CD4-positive, CD25-positive, alpha-beta regulatory T cell (primary cell): ENCODE measurements at regions not wholly inside any gene's neighbourhood (a gene's known extent, or its start where the extent isn't known, plus 50 kb on each side); places are given as distances from the start of the nearest gene placed in this dataset.

Source experiments
- ATAC-seq, 2 donors: fragments of 150-1000 bp; cut with Tn5 transposase; one replicate each; pipeline ENCODE4 v1.10.0; 2021; ENCODE audit warnings: low read depth in 2 of 2, moderate number of reproducible peaks in 2 of 2, moderate library complexity in 1 of 2
- DNase-seq, 3 donors: peaks; one replicate each; pipeline versions ENCODE4 v3.0.0 to v3.0.0-alpha.2; 2012 to 2022; ENCODE audit warnings: mixed read lengths in 1 of 3
- H3K27ac ChIP-seq: one replicate; pipeline ENCODE4 v1.7.0; 2013; ENCODE audit warnings: mild to moderate bottlenecking, low read length; ENCODE audit not compliant: insufficient read depth, poor library complexity, severe bottlenecking
- H3K27me3 ChIP-seq: one replicate; pipeline ENCODE4 v1.7.0; 2013; ENCODE audit warnings: low read length; ENCODE audit not compliant: control insufficient read depth, insufficient read depth
- H3K36me3 ChIP-seq: one replicate; pipeline ENCODE4 v1.7.0; 2013; ENCODE audit warnings: mild to moderate bottlenecking, low read length, moderate library complexity; ENCODE audit not compliant: control insufficient read depth, insufficient read depth
- H3K4me1 ChIP-seq: 2 replicates; pipeline ENCODE4 v1.7.0; 2013; ENCODE audit warnings: mild to moderate bottlenecking, low read length; ENCODE audit not compliant: insufficient read depth, control insufficient read depth, poor library complexity, severe bottlenecking
- H3K4me3 ChIP-seq: one replicate; pipeline ENCODE4 v1.7.0; 2013; ENCODE audit warnings: low read depth, mild to moderate bottlenecking, low read length, moderate library complexity
- H3K9me3 ChIP-seq, 2 experiments: 1 replicate in 1 of 2; 2 replicates in 1 of 2; pipeline ENCODE4 v1.7.0; 2013; ENCODE audit warnings: low read length in 2 of 2, mild to moderate bottlenecking in 1 of 2, moderate library complexity in 1 of 2; ENCODE audit not compliant: control insufficient read depth in 2 of 2
- H3K27ac Mint-ChIP-seq, 3 donors: one replicate each; pipeline ENCODE4 v1.8.0; 2020 to 2022; ENCODE audit warnings: mild to moderate bottlenecking in 3 of 3, mixed read lengths in 3 of 3, moderate library complexity in 2 of 3
- H3K27me3 Mint-ChIP-seq: one replicate; pipeline ENCODE4 v1.8.0; 2022; ENCODE audit warnings: mild to moderate bottlenecking, mixed read lengths
- H3K36me3 Mint-ChIP-seq: one replicate; pipeline ENCODE4 v1.8.0; 2020; ENCODE audit warnings: mixed read lengths
- H3K4me1 Mint-ChIP-seq, 4 donors: one replicate each; pipeline ENCODE4 v1.8.0; 2020 to 2022; ENCODE audit warnings: mixed read lengths in 4 of 4, mild to moderate bottlenecking in 1 of 4
- H3K4me3 Mint-ChIP-seq, 4 donors: one replicate each; pipeline ENCODE4 v1.8.0; 2020 to 2022; ENCODE audit warnings: mild to moderate bottlenecking in 4 of 4, mixed read lengths in 4 of 4, moderate library complexity in 3 of 4
- H3K9me3 Mint-ChIP-seq, 7 donors: one replicate each; pipeline ENCODE4 v1.8.0; 2020 to 2022; ENCODE audit warnings: mixed read lengths in 7 of 7, mild to moderate bottlenecking in 3 of 7, moderate library complexity in 2 of 7

DNA sequence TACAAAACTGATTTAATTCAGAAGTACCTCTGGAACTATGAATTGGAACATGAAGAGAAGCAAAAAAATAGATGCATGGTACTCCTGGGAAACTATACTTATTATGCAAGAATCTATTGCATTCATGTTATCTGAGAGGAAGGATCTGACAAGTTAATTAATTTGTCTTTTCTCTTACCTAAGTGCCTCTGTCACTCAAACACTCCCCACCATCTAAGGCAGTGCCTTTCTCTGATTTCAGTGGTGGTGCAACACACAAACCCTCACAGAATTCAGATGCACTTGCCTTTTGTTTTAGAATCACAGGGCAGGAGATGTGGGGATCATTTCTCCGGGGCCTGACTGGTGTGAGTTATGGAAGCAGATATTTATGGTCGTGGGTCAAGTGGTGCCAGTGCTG, 52.5 kb upstream of the C9orf72 start:
- DNase-seq: no peak
- no peaks in the 10 kb centered on the region for H3K36me3 Mint-ChIP-seq
- H3K27ac Mint-ChIP-seq: no peak overlapping the region
- no peaks in the 10 kb centered on the region for H3K4me1 ChIP-seq
- no peaks in the 10 kb centered on the region for H3K4me1 Mint-ChIP-seq
- no peak for ATAC-seq
- no peaks in the 10 kb centered on the region for H3K27me3 ChIP-seq
- H3K9me3 ChIP-seq: no peaks in the 10 kb centered on the region
- no peaks in the 10 kb centered on the region for H3K36me3 ChIP-seq
- H3K27ac ChIP-seq: no peak overlapping the region
- no peak overlapping the region for H3K4me3 Mint-ChIP-seq
- H3K9me3 Mint-ChIP-seq: no peaks in the 10 kb centered on the region
- peaks cover 4% of the 10 kb centered on the region for H3K27me3 Mint-ChIP-seq
- H3K4me3 ChIP-seq: no peak overlapping the region

GRCh38 chr9:27626244-27627187, 53.2 kb upstream of the C9orf72 start:
- H3K4me3 Mint-ChIP-seq: no peak overlapping the region

GRCh38 chr9:27627188-27627564, 53.9 kb upstream of the C9orf72 start:
- Histone ChIP-seq H3K27ac (no peak overlapping the region), H3K4me1 (no peaks in the 10 kb centered on the region), H3K4me3 (no peak overlapping the region), H3K36me3 (no peaks in the 10 kb centered on the region), H3K9me3 (no peaks in the 10 kb centered on the region), H3K27me3 (no peaks in the 10 kb centered on the region)
- Mint-ChIP-seq H3K4me3 (no peak overlapping the region), H3K9me3 (no peaks in the 10 kb centered on the region), H3K4me1 (no peaks in the 10 kb centered on the region), H3K36me3 (no peaks in the 10 kb centered on the region), H3K27ac (no peak overlapping the region), H3K27me3 (peaks cover 4% of the 10 kb centered on the region)
- DNase-seq (no peak), ATAC-seq (no peak)

More at GRCh38 chr9:27626244-27627187, 53.2 kb upstream of the C9orf72 start:
- H3K27ac ChIP-seq: no peak overlapping the region
- ATAC-seq (no peak), DNase-seq (no peak)
- no peaks in the 10 kb centered on the region for H3K36me3 Mint-ChIP-seq
- H3K9me3 Mint-ChIP-seq: no peaks in the 10 kb centered on the region
- no peaks in the 10 kb centered on the region for H3K4me1 Mint-ChIP-seq
- no peaks in the 10 kb centered on the region for H3K36me3 ChIP-seq
- peaks cover 4% of the 10 kb centered on the region for H3K27me3 Mint-ChIP-seq
- no peaks in the 10 kb centered on the region for H3K4me1 ChIP-seq
- no peaks in the 10 kb centered on the region for H3K9me3 ChIP-seq
- H3K4me3 ChIP-seq: no peak overlapping the region
- H3K27me3 ChIP-seq: no peaks in the 10 kb centered on the region
- no peak overlapping the region for H3K27ac Mint-ChIP-seq

GRCh38 chr9:27628311-27628710, 55.0 kb upstream of the C9orf72 start:
- no peaks in the 10 kb centered on the region for H3K27me3 ChIP-seq
- no peaks in the 10 kb centered on the region for H3K36me3 ChIP-seq
- Mint-ChIP-seq H3K4me1 (no peaks in the 10 kb centered on the region), H3K36me3 (no peaks in the 10 kb centered on the region), H3K9me3 (no peaks in the 10 kb centered on the region), H3K4me3 (no peak overlapping the region), H3K27ac (no peak overlapping the region), H3K27me3 (peaks cover 4% of the 10 kb centered on the region)
- H3K27ac ChIP-seq: no peak overlapping the region
- H3K4me3 ChIP-seq: no peak overlapping the region
- DNase-seq (no peak), ATAC-seq (no peak)
- H3K9me3 ChIP-seq: no peaks in the 10 kb centered on the region
- H3K4me1 ChIP-seq: no peaks in the 10 kb centered on the region

DNA sequence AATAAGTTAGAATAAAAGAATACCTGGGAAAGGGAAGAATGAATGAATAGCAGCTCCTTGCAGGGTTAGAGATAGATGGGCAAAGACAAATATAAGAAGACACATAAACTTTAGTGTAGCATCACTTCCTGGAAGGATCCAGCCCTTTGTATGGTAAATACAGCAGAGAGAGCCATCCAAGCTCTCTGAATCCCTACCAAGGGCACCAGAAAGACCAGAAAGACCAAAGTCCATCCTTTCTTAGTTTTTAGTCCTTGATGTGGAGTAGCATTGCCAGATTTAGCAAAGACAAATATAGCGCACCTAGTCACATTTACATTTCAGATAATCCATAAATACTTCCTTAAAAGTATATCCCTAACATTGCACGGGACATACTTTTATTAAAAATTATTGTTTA, 56.1 kb upstream of the C9orf72 start:
- Mint-ChIP-seq H3K27ac (no peak overlapping the region), H3K9me3 (peaks cover 0 to 2% (median 0%) of the 10 kb centered on the region in 7 donors), H3K27me3 (peaks cover 4% of the 10 kb centered on the region), H3K4me1 (no peaks in the 10 kb centered on the region), H3K36me3 (no peaks in the 10 kb centered on the region), H3K4me3 (no peak overlapping the region)
- no peaks in the 10 kb centered on the region for H3K27me3 ChIP-seq
- no peak overlapping the region for H3K4me3 ChIP-seq
- ATAC-seq (no peak), DNase-seq (no peak)
- no peaks in the 10 kb centered on the region for H3K4me1 ChIP-seq
- no peaks in the 10 kb centered on the region for H3K9me3 ChIP-seq
- no peaks in the 10 kb centered on the region for H3K36me3 ChIP-seq
- no peak overlapping the region for H3K27ac ChIP-seq

DNA sequence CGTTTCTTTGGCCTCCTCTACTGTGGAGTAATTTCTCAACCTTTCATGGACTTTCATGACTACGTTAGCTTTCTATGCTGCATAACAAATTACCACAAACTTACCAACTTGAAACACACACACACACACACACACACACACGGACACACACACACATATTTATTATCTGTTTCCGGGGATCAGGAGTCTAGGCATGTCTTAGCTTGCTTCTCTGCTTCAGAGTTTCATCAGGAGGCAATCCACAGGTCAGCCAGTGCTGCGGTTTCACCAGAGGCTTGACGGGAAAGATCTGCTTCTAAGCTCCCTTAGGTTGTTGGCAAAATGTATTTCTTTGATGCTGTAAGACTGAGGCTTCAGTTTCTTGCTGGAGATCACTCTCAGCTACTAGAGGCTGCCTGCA, 59.0 kb upstream of the C9orf72 start:
- Histone ChIP-seq H3K4me1 (no peaks in the 10 kb centered on the region), H3K27me3 (no peaks in the 10 kb centered on the region), H3K9me3 (no peaks in the 10 kb centered on the region), H3K4me3 (no peak overlapping the region), H3K36me3 (no peaks in the 10 kb centered on the region), H3K27ac (no peak overlapping the region)
- no peaks in the 10 kb centered on the region for H3K36me3 Mint-ChIP-seq
- no peaks in the 10 kb centered on the region for H3K4me1 Mint-ChIP-seq
- no peaks in the 10 kb centered on the region for H3K27me3 Mint-ChIP-seq
- DNase-seq (no peak), ATAC-seq (no peak)
- H3K4me3 Mint-ChIP-seq: no peak overlapping the region
- H3K9me3 Mint-ChIP-seq: peaks cover 0 to 2% (median 0%) of the 10 kb centered on the region in 7 donors
- no peak overlapping the region for H3K27ac Mint-ChIP-seq

- Mint-ChIP-seq H3K9me3 (peaks cover 0 to 2% (median 0%) of the 10 kb centered on the region in 7 donors), H3K27ac (no peak overlapping the region), H3K36me3 (no peaks in the 10 kb centered on the region), H3K4me3 (no peak overlapping the region), H3K4me1 (no peaks in the 10 kb centered on the region), H3K27me3 (no peaks in the 10 kb centered on the region)
- no peaks in the 10 kb centered on the region for H3K9me3 ChIP-seq
- H3K36me3 ChIP-seq: no peaks in the 10 kb centered on the region
- H3K27ac ChIP-seq: no peak overlapping the region
- H3K4me1 ChIP-seq: no peaks in the 10 kb centered on the region
- no peak overlapping the region for H3K4me3 ChIP-seq
- ATAC-seq (no peak), DNase-seq (no peak)
- H3K27me3 ChIP-seq: no peaks in the 10 kb centered on the region
Measured at GRCh38 chr9:27633764-27634163, 60.5 kb upstream of the C9orf72 start.

DNA sequence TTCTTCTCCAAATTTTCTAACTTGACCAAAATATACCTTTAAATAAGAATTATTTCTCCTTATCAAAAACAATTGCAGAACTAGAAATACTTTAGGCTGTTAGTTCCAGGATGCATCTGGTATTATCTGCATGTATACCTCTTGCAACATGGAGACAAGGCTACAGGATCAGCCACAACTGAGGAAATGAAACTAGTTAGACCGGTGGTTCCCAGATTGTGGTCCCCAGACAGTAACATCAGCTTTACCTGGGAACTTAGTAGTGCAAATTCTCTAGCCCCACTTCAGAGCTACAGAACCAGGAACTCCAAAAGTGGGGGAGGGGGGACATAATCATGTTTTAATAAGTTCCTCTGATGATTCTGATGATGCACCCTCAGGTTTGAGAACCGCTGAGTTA, 61.6 kb upstream of the C9orf72 start:
- Histone ChIP-seq H3K9me3 (no peaks in the 10 kb centered on the region), H3K4me3 (no peak overlapping the region), H3K36me3 (no peaks in the 10 kb centered on the region), H3K27ac (no peak overlapping the region), H3K4me1 (no peaks in the 10 kb centered on the region), H3K27me3 (no peaks in the 10 kb centered on the region)
- ATAC-seq (no peak), DNase-seq (no peak)
- Mint-ChIP-seq H3K36me3 (no peaks in the 10 kb centered on the region), H3K9me3 (peaks cover 0 to 2% (median 0%) of the 10 kb centered on the region in 7 donors), H3K4me3 (no peak overlapping the region), H3K4me1 (no peaks in the 10 kb centered on the region), H3K27me3 (no peaks in the 10 kb centered on the region), H3K27ac (no peak overlapping the region)
